Muscle of leg (tissue), 3 donors: ENCODE measurements at regions not wholly inside any gene's neighbourhood (a gene's known extent, or its start where the extent isn't known, plus 50 kb on each side); places are given as distances from the start of the nearest gene placed in this dataset.

Experiments used
- DNase-seq: peaks from one replicate; pipeline ENCODE4 v3.0.0; 2013
- H3K27ac ChIP-seq: one replicate; pipeline ENCODE4 v1.5.1; 2013; ENCODE audit warnings: mild to moderate bottlenecking, low read length, control low read depth
- H3K27me3 ChIP-seq: one replicate; pipeline ENCODE4 v1.6.1; 2013; ENCODE audit warnings: low read length; ENCODE audit not compliant: control insufficient read depth, insufficient read depth
- H3K36me3 ChIP-seq: one replicate; pipeline ENCODE4 v1.6.1; 2013; ENCODE audit warnings: low read length; ENCODE audit not compliant: control insufficient read depth, insufficient read depth
- H3K4me1 ChIP-seq: one replicate; pipeline ENCODE4 v1.6.1; 2013; ENCODE audit warnings: low read length; ENCODE audit not compliant: control insufficient read depth, insufficient read depth
- H3K4me3 ChIP-seq: one replicate; pipeline ENCODE4 v1.5.1; 2013; ENCODE audit warnings: low read length, control low read depth
- H3K9me3 ChIP-seq: replicated peaks from 2 replicates; pipeline ENCODE4 v1.6.1; 2013; ENCODE audit warnings: low read depth, low read length; ENCODE audit not compliant: control insufficient read depth
- WGBS: methylation state at CpG from one replicate; pipeline ENCODE4 v1.1.5; 2013; ENCODE audit warnings: missing lambda C conversion rate; ENCODE audit not compliant: insufficient coverage; 5-methylcytosine and 5-hydroxymethylcytosine counted together

GRCh38 chr10:78321000-78321399 is 287.3 kb downstream of the RPS24 start:
- no peaks in the 10 kb centered on the region for H3K27me3 ChIP-seq
- H3K4me3 ChIP-seq = no peak overlapping the region
- no peak for DNase-seq
- H3K4me1 ChIP-seq = peaks cover 9% of the 10 kb centered on the region
- 100% methylated on average over 1 of the region's 2 CpGs for WGBS
- no peaks in the 10 kb centered on the region for H3K9me3 ChIP-seq
- no peaks in the 10 kb centered on the region for H3K36me3 ChIP-seq
- H3K27ac ChIP-seq = no peak overlapping the region

GRCh38 chr10:78321500-78321899 is 287.8 kb downstream of the RPS24 start:
- no peak overlapping the region for H3K27ac ChIP-seq
- no peaks in the 10 kb centered on the region for H3K27me3 ChIP-seq
- no peak for DNase-seq
- 86% methylated on average over 4 of the region's 4 CpGs for WGBS
- peaks cover 1% of the 10 kb centered on the region for H3K9me3 ChIP-seq
- H3K36me3 ChIP-seq = no peaks in the 10 kb centered on the region
- no peak overlapping the region for H3K4me3 ChIP-seq
- H3K4me1 ChIP-seq = peaks cover 4% of the 10 kb centered on the region

DNA sequence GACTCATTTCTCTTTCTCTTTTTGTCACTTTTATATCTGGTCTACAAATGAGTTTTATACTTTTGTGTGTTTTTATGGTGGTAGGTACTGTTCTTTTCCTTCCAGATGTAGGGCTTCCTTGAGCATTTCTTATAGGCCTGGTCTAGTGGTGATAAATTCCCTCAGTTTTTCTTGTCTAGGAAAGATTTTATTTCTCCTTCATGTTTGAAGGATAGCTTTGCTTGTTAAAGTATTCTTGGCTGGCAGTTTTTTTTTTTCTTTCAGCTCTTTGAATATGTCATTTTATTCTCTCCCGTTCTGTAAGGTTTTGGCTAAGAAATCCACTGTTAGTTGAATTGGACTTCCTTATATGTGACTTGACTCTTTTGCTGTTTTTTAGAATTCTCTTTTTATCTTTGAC is 292.7 kb downstream of the RPS24 start:
- no peaks in the 10 kb centered on the region for H3K36me3 ChIP-seq
- peaks cover 2% of the 10 kb centered on the region for H3K4me1 ChIP-seq
- WGBS = no CpG with 5 or more reads among the region's 1 CpG
- no peak overlapping the region for H3K4me3 ChIP-seq
- no peaks in the 10 kb centered on the region for H3K27me3 ChIP-seq
- DNase-seq = no peak
- H3K27ac ChIP-seq = no peak overlapping the region
- H3K9me3 ChIP-seq = peaks cover 10% of the 10 kb centered on the region

DNA sequence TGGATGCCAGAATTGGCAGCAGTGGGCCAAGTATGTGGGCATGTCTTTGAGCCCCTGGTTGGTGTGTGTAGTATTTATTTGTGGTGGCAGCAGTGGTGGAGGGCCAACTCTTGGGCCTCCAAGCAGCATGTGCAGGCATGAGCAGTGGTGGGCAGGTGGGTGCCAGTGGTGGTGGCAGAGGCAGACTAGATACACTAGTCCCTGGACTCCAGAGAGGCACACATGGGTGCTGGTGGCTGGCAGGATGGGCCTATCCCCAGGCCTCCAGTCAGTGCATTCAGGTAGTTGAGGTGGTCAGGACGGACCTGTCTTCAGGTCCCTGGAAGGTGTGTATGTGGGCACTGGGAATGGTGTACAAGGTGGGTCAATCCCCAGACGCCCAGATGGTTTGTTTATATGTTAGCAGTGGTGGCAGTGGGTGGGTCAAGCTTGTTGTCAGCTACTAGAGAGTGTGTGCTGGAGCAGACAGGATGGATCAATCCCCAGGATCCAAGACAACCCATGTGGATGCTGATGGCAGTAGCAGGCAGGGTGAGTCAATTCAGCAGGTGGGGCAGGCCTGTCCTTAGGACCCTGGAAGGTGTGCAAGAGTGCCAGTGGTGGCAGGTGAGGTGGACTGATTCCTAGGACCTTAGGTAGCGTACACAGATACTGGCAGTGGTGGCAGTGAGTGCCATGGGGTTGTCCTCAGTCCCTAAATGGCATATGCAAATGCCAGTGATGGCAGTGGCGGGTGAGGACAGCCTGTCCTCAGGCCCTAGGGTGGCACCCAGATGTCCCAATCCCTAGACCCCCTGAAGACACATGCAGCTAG is 294.3 kb downstream of the RPS24 start:
- WGBS = 89% methylated on average over 4 of the region's 4 CpGs
- no peak for DNase-seq
- no peak overlapping the region for H3K4me3 ChIP-seq
- H3K9me3 ChIP-seq = peaks cover 10% of the 10 kb centered on the region
- H3K27ac ChIP-seq = no peak overlapping the region
- no peaks in the 10 kb centered on the region for H3K36me3 ChIP-seq
- no peaks in the 10 kb centered on the region for H3K27me3 ChIP-seq
- H3K4me1 ChIP-seq = peaks cover 6% of the 10 kb centered on the region

- no peak overlapping the region for H3K27ac ChIP-seq
- DNase-seq = no peak
- no peaks in the 10 kb centered on the region for H3K27me3 ChIP-seq
- no peak overlapping the region for H3K4me3 ChIP-seq
- no peaks in the 10 kb centered on the region for H3K36me3 ChIP-seq
- WGBS = 90% methylated on average over 6 of the region's 10 CpGs
- peaks cover 10% of the 10 kb centered on the region for H3K9me3 ChIP-seq
- peaks cover 6% of the 10 kb centered on the region for H3K4me1 ChIP-seq
Measured at GRCh38 chr10:78328592-78329404, 295.1 kb downstream of the RPS24 start.

DNA sequence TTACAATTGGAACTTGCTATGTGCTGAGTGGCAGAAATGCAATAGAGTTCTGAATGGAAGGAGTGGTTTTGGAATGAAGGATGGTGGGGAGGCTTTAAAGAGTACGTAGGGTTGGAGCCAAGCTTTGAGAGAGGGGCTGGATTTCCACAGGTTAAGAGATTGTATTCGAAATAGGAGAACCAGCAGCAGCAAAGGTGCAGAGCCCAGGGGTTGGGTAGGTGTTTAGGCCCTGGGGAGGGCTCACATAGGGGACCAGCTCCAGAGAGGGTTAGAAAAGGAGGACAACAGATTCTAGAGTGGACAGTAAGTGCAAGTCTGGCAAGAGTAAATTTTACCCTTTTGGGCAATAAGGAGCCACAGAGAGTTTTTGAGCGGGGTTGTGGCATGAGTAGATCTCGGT is 297.2 kb downstream of the RPS24 start:
- no peaks in the 10 kb centered on the region for H3K27me3 ChIP-seq
- no peak for DNase-seq
- H3K4me1 ChIP-seq = peaks cover 14% of the 10 kb centered on the region
- peaks cover 13% of the 10 kb centered on the region for H3K9me3 ChIP-seq
- no peaks in the 10 kb centered on the region for H3K36me3 ChIP-seq
- WGBS = 77% methylated on average over 4 of the region's 4 CpGs
- H3K27ac ChIP-seq = no peak overlapping the region
- no peak overlapping the region for H3K4me3 ChIP-seq

GRCh38 chr10:78331391-78331922 is 297.8 kb downstream of the RPS24 start:
- Histone ChIP-seq H3K27ac (peak overlapping the region; percentile 32), H3K9me3 (peaks cover 12% of the 10 kb centered on the region), H3K4me1 (peaks cover 18% of the 10 kb centered on the region), H3K27me3 (no peaks in the 10 kb centered on the region), H3K36me3 (no peaks in the 10 kb centered on the region), H3K4me3 (no peak overlapping the region)
- 33% methylated on average over 3 of the region's 6 CpGs for WGBS
- DNase-seq = peak; percentile 68

DNA sequence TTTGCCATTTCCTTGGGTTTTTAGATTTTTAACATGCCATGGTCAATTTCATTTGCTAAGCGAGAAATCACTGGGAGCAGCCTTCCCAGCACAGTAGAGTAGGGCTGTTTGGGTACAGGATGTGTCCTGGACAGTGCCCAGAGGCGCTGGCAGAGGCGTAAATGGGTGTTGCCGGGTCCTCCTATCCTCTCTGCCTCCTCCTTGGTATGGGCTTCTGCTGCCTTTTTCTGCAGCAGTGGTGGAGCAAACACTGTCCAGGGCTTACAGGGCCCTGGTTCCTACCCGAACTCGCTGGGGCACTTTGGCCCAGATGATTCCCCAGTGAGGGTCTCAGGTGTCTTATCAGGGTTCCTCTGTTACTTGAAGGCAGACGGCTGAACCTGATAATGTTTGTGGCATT is 298.3 kb downstream of the RPS24 start:
- no peaks in the 10 kb centered on the region for H3K36me3 ChIP-seq
- H3K27me3 ChIP-seq = no peaks in the 10 kb centered on the region
- no peak overlapping the region for H3K4me3 ChIP-seq
- WGBS = 82% methylated on average over 2 of the region's 7 CpGs
- H3K4me1 ChIP-seq = peaks cover 19% of the 10 kb centered on the region
- peaks cover 9% of the 10 kb centered on the region for H3K9me3 ChIP-seq
- DNase-seq = peak; percentile 41
- peak overlapping the region; percentile 32 for H3K27ac ChIP-seq

DNA sequence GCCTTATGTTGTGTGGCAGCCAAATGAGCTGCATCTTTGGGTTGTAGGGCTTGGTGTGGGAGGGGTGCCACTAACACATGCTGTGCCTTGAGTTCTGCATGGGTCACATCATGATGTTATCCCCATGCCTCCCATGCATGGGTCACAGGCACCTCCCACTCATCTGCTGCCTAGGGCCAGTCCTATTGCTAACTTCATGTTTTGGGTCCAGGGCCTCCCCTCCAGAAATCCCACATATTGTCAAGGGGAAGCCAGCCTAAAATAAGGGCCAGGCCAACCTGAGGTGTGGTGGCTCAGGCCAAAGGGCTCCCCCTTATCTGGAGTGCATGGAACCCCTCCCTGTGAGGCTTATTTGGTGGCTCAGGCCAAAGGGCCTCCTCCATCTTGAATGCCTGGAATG is 299.0 kb downstream of the RPS24 start:
- no peaks in the 10 kb centered on the region for H3K36me3 ChIP-seq
- peaks cover 19% of the 10 kb centered on the region for H3K4me1 ChIP-seq
- DNase-seq = no peak
- no peak overlapping the region for H3K4me3 ChIP-seq
- peaks cover 2% of the 10 kb centered on the region for H3K27me3 ChIP-seq
- H3K9me3 ChIP-seq = peaks cover 5% of the 10 kb centered on the region
- H3K27ac ChIP-seq = no peak overlapping the region

GRCh38 chr10:78333362-78334143 is 299.9 kb downstream of the RPS24 start:
- H3K9me3 ChIP-seq = peaks cover 3% of the 10 kb centered on the region
- 92% methylated on average over 7 of the region's 9 CpGs for WGBS

More at GRCh38 chr10:78333362-78334143, 299.9 kb downstream of the RPS24 start:
- DNase-seq = no peak
- Histone ChIP-seq H3K27me3 (peaks cover 2% of the 10 kb centered on the region), H3K4me1 (peaks cover 19% of the 10 kb centered on the region), H3K4me3 (no peak overlapping the region), H3K27ac (no peak overlapping the region), H3K36me3 (no peaks in the 10 kb centered on the region)
